ENCODE measurements at regions not wholly inside any gene's neighbourhood (a gene's known extent, or its start where the extent isn't known, plus 50 kb on each side); places are given as distances from the start of the nearest gene placed in this dataset.

DNA sequence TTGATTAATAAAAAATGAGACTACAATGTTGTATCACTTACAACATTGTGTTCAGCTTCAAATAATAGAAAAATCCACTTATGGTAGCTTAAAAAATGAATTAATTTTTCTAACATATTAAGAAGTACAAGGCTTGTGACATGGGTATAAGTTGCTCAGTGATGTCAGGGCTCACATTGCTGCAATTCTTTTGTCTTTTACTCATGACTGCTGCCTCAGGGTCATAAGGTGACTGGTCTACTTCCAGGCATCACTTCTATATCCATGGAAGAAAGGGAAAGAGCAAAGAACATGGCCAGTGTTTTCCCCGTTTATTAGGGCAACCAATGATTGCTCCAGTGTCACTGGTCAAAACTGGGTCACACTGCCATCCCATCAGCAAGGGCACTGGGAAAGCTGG lies 295.3 kb downstream of the MAP2K4 start (continued):
- TF ChIP-seq E2F4 (IDR thresholded peaks at IDR 0.05; ENCODE audit: low read depth, low read length) (no peak), HCFC1 (IDR thresholded peaks at IDR 0.05; ENCODE audit: low read length) (no peak)

GRCh38 chr17:12318571-12319266 lies 298.0 kb downstream of the MAP2K4 start:
- Histone ChIP-seq H3K27me3 (replicated peaks in 1 of 2; ENCODE audit: control insufficient read depth in 2 of 2, insufficient read depth in 2 of 2, low read length in 1 of 2) (no peaks in the 10 kb centered on the region), H3K27ac (ENCODE audit: control insufficient read depth, insufficient read depth) (no peak overlapping the region), H4K20me1 (ENCODE audit: control insufficient read depth, insufficient read depth) (no peaks in the 10 kb centered on the region), H3K9ac (ENCODE audit: control insufficient read depth, insufficient read depth, low read length) (no peak overlapping the region), H3K4me1 (ENCODE audit: control insufficient read depth, insufficient read depth, low read length) (no peaks in the 10 kb centered on the region), H3K9me3 (replicated peaks; ENCODE audit: control insufficient read depth, insufficient read depth, low read length) (no peaks in the 10 kb centered on the region; the same call in 2 of the 3 replicates), H3K36me3 (ENCODE audit: control insufficient read depth in 2 of 2, insufficient read depth in 2 of 2, low read length in 1 of 2) (no peaks in the 10 kb centered on the region), H3K4me2 (ENCODE audit: control insufficient read depth, insufficient read depth) (no peak overlapping the region), H2AFZ (ENCODE audit: control insufficient read depth, low read depth, low read length) (no peak overlapping the region), H3K4me3 (no peak overlapping the region), H3K79me2 (ENCODE audit: control insufficient read depth, insufficient read depth, low read length) (no peaks in the 10 kb centered on the region)
- 36% methylated on average over 9 of the region's 9 CpGs for WGBS (ENCODE audit: insufficient coverage, insufficient replicate concordance, low lambda C conversion rate, missing lambda C conversion rate)
- ChIA-PET POLR2A (no interaction called here), RAD21 (ENCODE audit: unreplicated experiment) (no interaction called here), CTCF (no interaction called here), SMC1A (ENCODE audit: uncharacterized antibody, unreplicated experiment) (no interaction called here)
- TF ChIP-seq MTA3 (IDR thresholded peaks at IDR 0.05; ENCODE audit: borderline replicate concordance, low read length) (no peak), NR2F1 (conservative IDR thresholded peaks at IDR 0.05) (no peak), SMAD1 (IDR thresholded peaks at IDR 0.05; ENCODE audit: low read depth, partially characterized antibody) (no peak), POLR2A (IDR thresholded peaks at IDR 0.05; ENCODE audit: low read depth, low read length) (no peak), IKZF2 (IDR thresholded peaks at IDR 0.05) (no peak), YY1 (IDR thresholded peaks at IDR 0.05; ENCODE audit: low read depth, low read length) (no peak), MLLT1 (IDR thresholded peaks at IDR 0.05) (no peak), SREBF2 (IDR thresholded peaks at IDR 0.05; ENCODE audit: low read length) (no peak)
- TF ChIP-seq, protein P1, sequence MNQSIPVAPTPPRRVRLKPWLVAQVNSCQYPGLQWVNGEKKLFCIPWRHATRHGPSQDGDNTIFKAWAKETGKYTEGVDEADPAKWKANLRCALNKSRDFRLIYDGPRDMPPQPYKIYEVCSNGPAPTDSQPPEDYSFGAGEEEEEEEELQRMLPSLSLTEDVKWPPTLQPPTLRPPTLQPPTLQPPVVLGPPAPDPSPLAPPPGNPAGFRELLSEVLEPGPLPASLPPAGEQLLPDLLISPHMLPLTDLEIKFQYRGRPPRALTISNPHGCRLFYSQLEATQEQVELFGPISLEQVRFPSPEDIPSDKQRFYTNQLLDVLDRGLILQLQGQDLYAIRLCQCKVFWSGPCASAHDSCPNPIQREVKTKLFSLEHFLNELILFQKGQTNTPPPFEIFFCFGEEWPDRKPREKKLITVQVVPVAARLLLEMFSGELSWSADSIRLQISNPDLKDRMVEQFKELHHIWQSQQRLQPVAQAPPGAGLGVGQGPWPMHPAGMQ (IDR thresholded peaks at IDR 0.05; ENCODE audit: borderline replicate concordance), result no peak
- BruUV-seq (replicated peaks), result no TSS peak
- intact Hi-C loops (cut with micrococcal nuclease; ENCODE audit: unreplicated experiment) (loop anchor here (10.0 kb wide), 1 partner anchor 56 kb away; no protein-coding TSS in a partner anchor), in situ Hi-C loops (cut with MboI) (no loop called here)
- FAIRE-seq, result no peak
- no peak for ATAC-seq
- DNase-seq (ENCODE audit: low read depth, low spot score), result no peak

All from GM12878 (cell line).